Smooth muscle cell (in vitro differentiated cells): ENCODE measurements at regions not wholly inside any gene's neighbourhood (a gene's known extent, or its start where the extent isn't known, plus 50 kb on each side); places are given as distances from the start of the nearest gene placed in this dataset.

Experiments
- DNase-seq: peaks from one replicate; lab custom pipeline; 2025; ENCODE audit not compliant: unreplicated experiment; lab: John Stamatoyannopoulos, UW
- H2AFZ ChIP-seq: fragments of 200-600 bp; sonication (generic); 2 replicates; pipeline ENCODE4 v1.6.0; 2016; ENCODE audit warnings: antibody characterized with exemption, low read depth, mild to moderate bottlenecking
- H3F3A ChIP-seq: fragments of 200-600 bp; sonication (generic); 2 replicates; pipeline ENCODE4 v1.6.0; 2017; ENCODE audit warnings: antibody characterized with exemption, low read depth
- H3K27ac ChIP-seq: fragments of 200-600 bp; sonication (generic); 2 replicates; pipeline ENCODE4 v1.5.1; 2016; ENCODE audit warnings: low read depth, mild to moderate bottlenecking
- H3K27me3 ChIP-seq: fragments of 200-600 bp; sonication (generic); 2 replicates; pipeline ENCODE4 v1.6.1; 2016; ENCODE audit warnings: low read depth, mild to moderate bottlenecking
- H3K36me3 ChIP-seq: fragments of 200-600 bp; sonication (generic); 2 replicates; pipeline ENCODE4 v1.5.1; 2016; ENCODE audit warnings: low read depth
- H3K4me1 ChIP-seq: fragments of 200-600 bp; sonication (generic); 2 replicates; pipeline ENCODE4 v1.5.1; 2016; ENCODE audit warnings: low read depth
- H3K4me2 ChIP-seq: fragments of 200-600 bp; sonication (generic); 2 replicates; pipeline ENCODE4 v1.6.0; 2016; ENCODE audit warnings: mild to moderate bottlenecking
- H3K4me3 ChIP-seq: fragments of 200-600 bp; sonication (generic); 2 replicates; pipeline ENCODE4 v1.5.1; 2016; ENCODE audit warnings: mild to moderate bottlenecking
- H3K79me2 ChIP-seq: fragments of 200-600 bp; sonication (generic); 2 replicates; pipeline ENCODE4 v1.6.0; 2016; ENCODE audit warnings: low read depth, mild to moderate bottlenecking
- H3K9ac ChIP-seq: fragments of 200-600 bp; sonication (generic); 2 replicates; pipeline ENCODE4 v1.6.0; 2016; ENCODE audit warnings: low read depth
- H3K9me3 ChIP-seq: fragments of 200-600 bp; sonication (generic); replicated peaks from 2 replicates; pipeline ENCODE4 v1.5.1; 2016; ENCODE audit warnings: low read depth
- H4K20me1 ChIP-seq: fragments of 200-600 bp; sonication (generic); 2 replicates; pipeline ENCODE4 v1.6.0; 2016; ENCODE audit warnings: low read depth
- WGBS: methylation state at CpG from one replicate; pipeline ENCODE4 v1.1.7; 2016; ENCODE audit warnings: low lambda C conversion rate; 5-methylcytosine and 5-hydroxymethylcytosine counted together
- TF ChIP-seq, protein P1 (sequence below): fragments of 200-600 bp; sonication (generic); IDR thresholded peaks from 2 replicates; pipeline ENCODE4 v1.5.1; 2017; ENCODE audit warnings: borderline replicate concordance, mild to moderate bottlenecking, antibody characterized with exemption; ENCODE audit not compliant: insufficient read depth, poor library complexity, severe bottlenecking

DNA sequence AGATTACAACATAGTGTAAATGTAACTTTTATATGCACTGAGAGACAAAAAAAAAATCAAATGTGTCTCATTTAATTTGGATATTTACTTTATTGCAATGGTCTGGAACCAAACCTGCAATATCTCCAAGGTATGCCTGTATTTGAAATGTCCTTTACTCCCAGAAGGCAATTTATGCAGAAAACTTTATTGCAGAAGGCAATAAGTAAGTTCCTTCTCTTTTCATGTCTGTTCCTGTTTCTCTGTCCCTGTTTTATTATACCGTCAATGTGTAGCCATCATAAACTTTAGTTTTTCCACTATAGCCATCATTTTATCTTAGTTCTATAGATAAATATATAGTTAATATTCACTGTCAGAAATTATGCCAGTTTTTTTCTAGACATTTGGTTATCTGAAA, 513.1 kb upstream of the FAM98A start:
- TF ChIP-seq, protein P1, sequence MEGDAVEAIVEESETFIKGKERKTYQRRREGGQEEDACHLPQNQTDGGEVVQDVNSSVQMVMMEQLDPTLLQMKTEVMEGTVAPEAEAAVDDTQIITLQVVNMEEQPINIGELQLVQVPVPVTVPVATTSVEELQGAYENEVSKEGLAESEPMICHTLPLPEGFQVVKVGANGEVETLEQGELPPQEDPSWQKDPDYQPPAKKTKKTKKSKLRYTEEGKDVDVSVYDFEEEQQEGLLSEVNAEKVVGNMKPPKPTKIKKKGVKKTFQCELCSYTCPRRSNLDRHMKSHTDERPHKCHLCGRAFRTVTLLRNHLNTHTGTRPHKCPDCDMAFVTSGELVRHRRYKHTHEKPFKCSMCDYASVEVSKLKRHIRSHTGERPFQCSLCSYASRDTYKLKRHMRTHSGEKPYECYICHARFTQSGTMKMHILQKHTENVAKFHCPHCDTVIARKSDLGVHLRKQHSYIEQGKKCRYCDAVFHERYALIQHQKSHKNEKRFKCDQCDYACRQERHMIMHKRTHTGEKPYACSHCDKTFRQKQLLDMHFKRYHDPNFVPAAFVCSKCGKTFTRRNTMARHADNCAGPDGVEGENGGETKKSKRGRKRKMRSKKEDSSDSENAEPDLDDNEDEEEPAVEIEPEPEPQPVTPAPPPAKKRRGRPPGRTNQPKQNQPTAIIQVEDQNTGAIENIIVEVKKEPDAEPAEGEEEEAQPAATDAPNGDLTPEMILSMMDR, result no peak
- no peak overlapping the region for H3K9ac ChIP-seq
- no peaks in the 10 kb centered on the region for H3K79me2 ChIP-seq
- no peak overlapping the region for H3K4me2 ChIP-seq
- H3K27ac ChIP-seq, result no peak overlapping the region
- DNase-seq, result no peak
- no peaks in the 10 kb centered on the region for H3K36me3 ChIP-seq
- H3K27me3 ChIP-seq, result no peaks in the 10 kb centered on the region
- 89% methylated on average over 1 of the region's 1 CpG for WGBS
- no peaks in the 10 kb centered on the region for H3F3A ChIP-seq
- H3K4me3 ChIP-seq, result no peak overlapping the region
- H2AFZ ChIP-seq, result no peak overlapping the region
- no peaks in the 10 kb centered on the region for H3K9me3 ChIP-seq
- H3K4me1 ChIP-seq, result no peaks in the 10 kb centered on the region
- no peaks in the 10 kb centered on the region for H4K20me1 ChIP-seq

DNA sequence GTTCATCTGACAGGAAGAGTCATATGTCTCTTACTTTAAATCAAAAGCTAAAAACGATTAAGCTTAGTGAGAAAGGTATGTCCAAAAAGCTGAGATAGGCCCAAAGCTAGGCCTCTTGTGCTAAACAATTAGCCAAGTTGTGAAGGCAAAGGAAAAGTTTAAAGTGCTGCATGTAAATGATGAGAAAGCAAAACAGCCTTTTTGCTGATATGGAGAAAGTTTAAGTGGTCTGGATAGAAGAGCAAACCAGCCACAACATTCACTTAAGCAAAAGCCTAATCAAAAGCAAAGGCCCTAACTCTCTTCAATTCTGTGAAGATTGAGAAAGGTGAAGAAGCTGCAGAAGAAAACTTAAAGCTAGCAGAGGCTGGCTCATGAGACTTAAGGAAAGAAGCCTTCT, 511.3 kb upstream of the FAM98A start:
- Histone ChIP-seq H3K27ac (no peak overlapping the region), H3K4me3 (no peak overlapping the region), H3K9me3 (no peaks in the 10 kb centered on the region), H3K4me2 (no peak overlapping the region), H3K79me2 (no peaks in the 10 kb centered on the region), H3K27me3 (no peaks in the 10 kb centered on the region), H2AFZ (no peak overlapping the region), H3K9ac (no peak overlapping the region), H4K20me1 (no peaks in the 10 kb centered on the region), H3K4me1 (no peaks in the 10 kb centered on the region), H3K36me3 (no peaks in the 10 kb centered on the region), H3F3A (no peaks in the 10 kb centered on the region)
- DNase-seq, result no peak
- WGBS, result 83% methylated on average over 1 of the region's 1 CpG
- TF ChIP-seq, protein P1, result no peak

DNA sequence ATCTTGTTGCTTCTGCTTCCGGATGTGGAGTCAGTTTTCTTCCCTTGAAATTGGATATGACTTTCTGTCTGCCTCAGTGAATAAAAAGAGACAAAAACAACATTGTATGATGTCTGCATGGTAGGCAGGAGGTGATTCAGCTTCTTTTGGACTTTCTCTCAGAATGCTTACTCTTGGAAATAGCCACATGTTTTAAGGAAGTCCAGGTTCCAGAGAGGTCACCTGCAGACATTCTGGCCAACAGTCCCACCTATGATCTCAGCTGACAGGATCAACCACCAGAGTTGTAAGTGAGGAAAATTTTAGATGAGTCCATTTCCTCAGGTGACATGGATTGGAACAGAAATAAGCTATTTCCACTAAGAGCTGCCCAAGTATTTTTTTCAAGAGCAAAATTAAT, 508.7 kb upstream of the FAM98A start:
- 96% methylated on average over 1 of the region's 1 CpG for WGBS
- Histone ChIP-seq H3K27ac (no peak overlapping the region), H4K20me1 (no peaks in the 10 kb centered on the region), H3K4me1 (no peaks in the 10 kb centered on the region), H3K27me3 (no peaks in the 10 kb centered on the region), H3F3A (no peaks in the 10 kb centered on the region), H3K79me2 (no peaks in the 10 kb centered on the region), H3K36me3 (no peaks in the 10 kb centered on the region), H2AFZ (no peak overlapping the region), H3K4me3 (no peak overlapping the region), H3K9ac (no peak overlapping the region), H3K4me2 (no peak overlapping the region), H3K9me3 (no peaks in the 10 kb centered on the region)
- DNase-seq, result no peak
- TF ChIP-seq, protein P1, result no peak

DNA sequence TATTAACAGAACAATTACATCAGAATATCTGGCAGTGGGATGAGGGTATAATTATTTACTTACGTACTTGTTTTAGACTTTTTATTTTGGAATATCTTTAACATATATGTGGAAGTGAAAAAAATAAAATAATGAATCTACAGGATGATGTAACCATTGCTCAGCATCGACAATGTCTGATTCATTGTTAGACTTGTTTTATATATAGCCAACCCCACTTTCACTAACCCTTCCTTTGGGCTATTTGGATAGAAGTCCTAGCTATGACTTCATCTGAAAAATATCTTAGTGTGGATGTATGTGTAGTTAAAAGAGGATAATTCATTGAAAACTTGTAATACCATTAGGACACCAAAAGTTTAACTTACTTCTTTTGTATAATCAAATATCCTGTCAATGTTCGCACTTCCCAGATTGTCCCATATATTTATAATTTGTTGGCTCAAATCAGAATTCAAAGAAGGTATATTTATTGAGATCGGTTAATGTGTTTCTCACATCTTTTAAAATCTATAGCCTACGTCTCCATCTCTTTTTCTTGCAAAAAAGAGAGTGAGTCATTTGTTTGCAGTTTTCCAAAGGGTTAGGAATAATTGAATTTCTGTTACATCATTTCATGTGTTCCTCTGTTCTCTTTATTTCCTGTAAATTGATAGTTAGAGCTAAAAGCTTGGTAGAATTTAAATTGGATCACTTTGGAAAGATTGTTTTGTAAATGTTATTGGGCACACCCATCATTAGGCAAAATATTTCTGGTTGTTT, 506.1 kb upstream of the FAM98A start:
- H3K4me1 ChIP-seq, result no peaks in the 10 kb centered on the region
- H2AFZ ChIP-seq, result no peak overlapping the region

More for the DNA sequence above, 506.1 kb upstream of the FAM98A start:
- Histone ChIP-seq H3K27me3 (no peaks in the 10 kb centered on the region), H3K79me2 (no peaks in the 10 kb centered on the region), H3K9me3 (no peaks in the 10 kb centered on the region), H3K9ac (peak overlapping the region; percentile 9), H3F3A (no peaks in the 10 kb centered on the region), H4K20me1 (no peaks in the 10 kb centered on the region), H3K4me3 (no peak overlapping the region), H3K36me3 (no peaks in the 10 kb centered on the region), H3K4me2 (no peak overlapping the region), H3K27ac (peak overlapping the region; percentile 64)
- 68% methylated on average over 5 of the region's 5 CpGs for WGBS
- TF ChIP-seq, protein P1, result no peak
- DNase-seq, result no peak
